GM21390 (cell line): ENCODE measurements at regions not wholly inside any gene's neighbourhood (a gene's known extent, or its start where the extent isn't known, plus 50 kb on each side); places are given as distances from the start of the nearest gene placed in this dataset.

ENCODE experiments used
- ATAC-seq: cut with Tn5 transposase; IDR thresholded peaks from one replicate; pipeline ENCODE4 v1.9.1; 2021; ENCODE audit not compliant: unreplicated experiment

DNA sequence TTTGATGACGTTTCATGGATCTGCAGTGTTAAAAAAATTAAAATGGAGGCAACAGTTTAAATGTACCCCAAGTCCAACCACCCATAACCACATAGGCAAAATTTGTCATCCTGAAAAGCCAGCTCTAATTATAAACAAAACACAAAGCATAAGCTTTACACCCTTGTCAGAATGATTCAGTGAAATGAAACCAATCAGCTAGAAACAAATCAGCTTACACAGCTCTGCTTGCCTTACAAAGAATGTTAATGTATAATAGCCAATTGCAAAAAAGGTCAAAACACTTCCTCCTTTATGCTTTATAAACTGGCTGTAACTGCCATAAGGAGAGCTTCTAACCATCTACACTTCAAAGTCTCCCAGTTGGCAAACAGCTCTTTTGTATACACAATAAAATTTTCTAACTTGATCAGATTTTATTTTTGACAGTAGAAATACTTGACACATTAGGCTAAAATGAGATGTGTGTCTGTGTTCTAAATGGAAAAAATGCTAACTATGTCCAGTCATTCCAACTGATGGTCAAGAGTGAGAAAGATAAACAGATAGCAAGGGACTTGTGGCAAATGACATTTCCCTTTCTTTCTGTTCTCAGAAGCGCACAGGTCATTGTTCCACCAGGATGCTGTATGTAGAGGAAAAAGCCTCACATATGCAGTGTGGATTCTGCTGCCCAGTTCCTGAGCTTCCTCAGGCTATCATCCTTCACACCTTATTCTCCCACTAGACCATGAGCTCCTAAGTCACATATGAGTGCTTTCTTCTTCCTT lies 344.3 kb upstream of the ID4 start:
- no peak for ATAC-seq

DNA sequence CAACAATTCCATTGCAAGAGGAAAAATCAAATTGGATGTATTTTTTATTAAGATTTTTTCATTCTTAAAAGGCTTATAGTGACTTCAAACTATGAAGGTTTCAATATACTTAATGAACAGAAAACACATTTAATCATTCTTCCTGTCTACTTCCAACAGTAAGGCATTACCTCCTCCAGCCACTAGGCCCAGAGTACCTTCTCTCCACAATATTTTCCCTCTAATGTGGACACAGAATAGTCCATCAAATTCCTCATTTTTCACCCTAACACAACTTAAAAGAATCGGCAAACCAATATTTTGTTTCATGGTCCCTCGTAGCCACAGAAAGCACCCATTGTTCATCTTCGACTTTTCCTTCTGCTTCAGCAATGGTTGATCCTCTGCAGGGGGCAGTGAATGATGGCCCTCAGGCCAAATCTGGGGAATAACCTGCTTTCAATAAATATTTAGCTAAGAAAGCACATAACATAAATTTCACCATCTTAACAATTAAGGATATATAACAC lies 335.4 kb upstream of the ID4 start:
- ATAC-seq, result no peak

DNA sequence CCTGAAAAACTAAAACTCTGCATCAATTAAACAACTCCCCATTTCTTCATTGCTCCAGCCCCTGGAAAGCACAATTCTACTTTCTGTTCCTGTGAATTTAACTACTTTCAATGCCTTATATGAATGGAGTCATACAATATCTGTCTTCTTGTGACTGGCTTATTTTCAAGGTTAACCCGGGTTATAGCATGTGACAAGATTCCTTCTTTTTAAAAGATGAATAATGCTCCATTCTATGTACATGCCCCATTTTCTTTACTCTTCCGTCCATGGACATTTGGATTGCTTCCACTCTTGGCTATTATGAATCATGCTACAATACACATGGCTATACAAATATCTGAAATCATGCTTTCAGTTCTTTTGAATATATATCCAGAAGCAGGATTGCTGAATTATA lies 334.9 kb upstream of the ID4 start:
- ATAC-seq, result no peak

DNA sequence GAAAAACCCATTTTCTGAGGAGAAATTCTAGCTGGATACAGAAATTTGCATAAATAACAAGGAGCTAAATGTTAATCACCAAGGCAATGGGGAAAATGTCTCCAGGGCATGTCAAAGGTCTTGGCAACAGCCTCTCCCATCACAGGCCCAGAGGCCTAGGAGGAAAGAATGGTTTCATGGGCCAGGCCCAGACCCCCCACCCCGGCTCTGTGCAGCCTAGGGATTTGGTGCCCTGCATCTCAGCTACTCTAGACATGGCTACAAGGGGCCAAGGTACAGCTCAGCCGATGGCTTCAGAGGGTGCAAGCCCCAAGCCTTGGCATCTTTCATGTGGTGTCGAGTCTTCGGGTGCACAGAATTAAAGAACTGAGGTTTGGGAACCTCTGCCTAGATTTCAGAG lies 321.2 kb upstream of the ID4 start:
- ATAC-seq, result no peak

DNA sequence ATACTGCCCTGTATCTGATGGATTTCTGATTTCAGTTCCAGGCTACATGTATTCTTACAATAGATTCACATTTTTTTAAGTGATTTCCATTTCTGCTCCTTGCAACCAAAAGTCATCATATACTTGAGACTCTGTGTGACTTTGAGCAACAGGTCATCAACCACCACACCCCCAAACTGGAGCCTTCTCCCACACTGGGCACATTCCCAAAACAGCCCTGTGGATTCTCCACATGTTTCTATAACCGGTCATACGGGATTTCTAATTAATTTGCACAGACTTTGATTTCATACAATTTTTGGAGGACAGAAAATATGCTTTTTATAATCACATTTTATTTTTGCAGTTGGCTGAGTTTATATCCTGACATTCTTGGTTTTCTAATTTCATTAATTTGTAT lies 317.2 kb upstream of the ID4 start:
- ATAC-seq, result no peak

DNA sequence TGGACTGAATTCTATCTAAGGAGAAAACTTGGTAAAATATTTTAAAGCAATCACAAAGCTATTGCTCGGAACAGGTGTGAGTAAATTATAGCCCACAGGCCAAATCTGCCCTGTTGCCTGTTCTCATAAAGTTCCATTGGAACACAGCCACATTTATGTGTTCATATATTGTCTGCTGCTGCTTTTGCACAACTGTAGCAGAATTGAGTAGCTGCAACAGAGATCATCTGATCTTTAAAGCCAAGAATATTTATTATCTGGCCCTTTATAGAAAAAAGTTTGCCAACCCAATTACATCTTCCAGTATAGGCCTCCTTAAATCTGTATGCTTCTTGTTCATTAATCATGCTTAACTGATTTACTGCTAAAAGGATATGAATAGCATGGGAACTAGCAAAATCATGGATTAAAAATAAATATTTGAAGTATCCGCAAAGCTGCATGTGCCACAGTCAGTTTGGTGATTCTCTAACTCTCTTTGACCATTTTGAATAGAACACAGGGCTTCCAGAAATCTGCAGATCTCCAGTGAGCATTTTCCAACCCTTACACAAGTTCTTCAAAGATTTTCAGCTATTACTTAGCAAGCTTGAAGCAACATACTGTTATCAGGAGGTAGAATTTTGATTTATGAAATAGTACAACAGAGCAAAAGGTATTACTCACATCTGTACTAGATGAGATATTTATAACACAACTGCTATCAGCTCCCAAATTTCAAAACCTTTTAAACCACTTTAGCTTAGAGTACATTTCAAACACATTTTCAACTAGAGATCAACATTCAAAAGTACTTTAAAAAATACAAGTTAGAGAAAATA lies 312.6 kb upstream of the ID4 start:
- ATAC-seq, result no peak

DNA sequence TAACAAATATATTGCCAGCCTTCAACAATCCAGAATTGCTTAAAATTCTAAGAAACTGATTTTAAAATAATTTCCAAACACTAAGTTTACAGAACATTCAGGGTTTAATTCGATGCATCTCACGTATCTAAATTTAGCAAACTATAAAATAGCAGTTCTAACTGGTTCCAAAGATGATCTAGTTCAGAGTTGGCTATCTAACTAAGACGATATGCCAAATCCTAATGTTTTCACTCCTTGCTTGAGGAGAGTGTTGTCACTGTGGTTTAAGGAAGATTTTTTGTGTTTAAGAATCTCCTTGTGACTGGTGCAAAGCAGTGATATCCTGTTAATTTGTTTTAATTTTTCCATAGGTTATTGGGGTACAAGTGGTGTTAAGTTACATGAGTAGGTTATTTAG lies 311.5 kb upstream of the ID4 start:
- no peak for ATAC-seq

DNA sequence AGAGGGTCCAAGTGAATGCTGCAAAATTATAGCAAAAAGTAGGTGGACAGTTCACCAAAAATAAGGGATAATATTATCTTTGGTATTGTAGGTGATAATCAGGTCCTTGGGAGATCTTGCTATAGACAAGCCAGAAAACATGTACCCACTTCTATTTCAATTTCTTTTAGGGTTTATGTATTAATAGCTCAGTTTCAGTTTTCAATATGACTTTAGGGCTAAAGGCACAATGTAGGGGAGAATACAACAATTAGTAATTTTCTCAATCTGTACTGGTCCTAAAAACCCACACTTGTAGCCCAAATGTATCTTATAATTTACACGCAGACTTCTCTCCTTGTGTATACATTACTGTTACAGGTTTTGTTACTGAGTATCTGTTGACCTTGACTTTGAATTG lies 307.0 kb upstream of the ID4 start:
- no peak for ATAC-seq

DNA sequence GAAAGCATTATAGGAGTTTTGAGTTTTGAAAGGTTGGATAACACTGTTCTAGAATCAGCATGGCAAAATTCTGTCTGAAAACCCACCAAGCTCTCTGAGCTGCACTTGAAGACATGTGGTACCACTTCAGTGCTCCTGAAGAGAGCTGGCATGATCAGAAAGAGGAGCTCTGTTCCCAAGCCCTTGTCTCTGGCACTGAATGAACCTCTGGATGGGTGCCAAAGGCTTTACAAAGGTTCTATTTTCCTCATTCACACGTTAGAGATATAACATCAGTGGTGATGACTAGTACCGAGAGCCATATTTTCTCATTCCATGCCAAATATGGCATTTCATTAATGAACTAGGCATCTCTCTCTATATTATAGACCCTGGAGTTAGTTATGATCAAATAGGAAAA lies 301.8 kb upstream of the ID4 start:
- no peak for ATAC-seq

DNA sequence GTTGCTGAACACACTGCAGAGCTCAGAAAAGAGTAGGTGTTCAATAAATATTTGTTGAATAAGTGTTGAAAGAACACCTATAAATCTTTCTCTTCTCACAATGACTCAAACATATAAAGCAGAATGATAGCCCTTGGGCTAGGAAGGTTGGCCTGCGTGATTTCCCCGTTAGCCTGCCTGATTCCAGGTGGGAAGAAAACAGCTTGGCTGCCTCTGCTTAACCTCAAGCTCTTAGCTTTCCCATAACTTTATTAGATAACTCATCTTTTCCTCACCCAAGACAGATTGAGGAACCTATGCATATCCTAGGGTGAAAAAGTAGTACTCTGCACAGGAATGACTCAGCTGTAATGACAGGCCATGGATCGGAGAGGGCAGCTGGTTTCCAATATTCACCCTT lies 300.3 kb upstream of the ID4 start:
- no peak for ATAC-seq

DNA sequence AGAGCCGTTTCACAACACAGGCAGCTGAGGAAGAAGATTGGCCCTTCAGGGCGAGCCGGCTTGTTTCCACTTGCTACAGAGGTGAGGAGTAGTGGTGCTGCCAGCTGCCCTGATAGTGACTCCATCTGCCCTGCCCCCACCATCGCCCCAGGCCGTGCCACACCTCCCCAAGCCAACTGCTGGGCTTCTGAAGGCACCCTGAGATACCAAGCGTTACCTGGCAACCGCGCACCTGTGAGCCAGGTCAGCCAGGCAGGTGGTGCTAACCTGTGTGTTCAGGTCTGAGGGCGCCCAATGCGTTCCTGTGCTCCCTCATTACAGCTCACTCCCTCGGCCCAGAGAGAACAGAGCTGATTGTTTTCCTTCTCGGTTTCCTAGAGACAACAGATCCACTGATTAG lies 299.1 kb upstream of the ID4 start:
- no peak for ATAC-seq

DNA sequence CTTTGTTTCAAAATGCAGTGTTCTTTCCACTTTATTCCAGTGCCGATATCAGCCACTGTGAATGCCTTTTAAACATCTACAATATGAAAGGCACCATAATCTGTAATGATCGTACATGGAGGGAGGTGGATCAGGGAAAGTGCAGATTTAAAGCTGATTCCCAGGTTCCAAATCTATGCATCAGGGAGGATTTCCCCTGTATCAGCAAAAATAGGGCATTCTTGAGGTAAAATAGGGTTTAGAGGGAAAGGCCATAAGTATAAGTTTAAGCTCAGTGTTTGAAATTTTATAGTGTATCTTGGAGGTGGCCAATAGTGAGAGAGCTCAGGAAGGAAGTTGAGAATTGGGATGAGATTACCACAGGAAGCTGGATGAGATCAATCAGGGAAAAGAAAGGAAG lies 289.7 kb upstream of the ID4 start:
- no peak for ATAC-seq

DNA sequence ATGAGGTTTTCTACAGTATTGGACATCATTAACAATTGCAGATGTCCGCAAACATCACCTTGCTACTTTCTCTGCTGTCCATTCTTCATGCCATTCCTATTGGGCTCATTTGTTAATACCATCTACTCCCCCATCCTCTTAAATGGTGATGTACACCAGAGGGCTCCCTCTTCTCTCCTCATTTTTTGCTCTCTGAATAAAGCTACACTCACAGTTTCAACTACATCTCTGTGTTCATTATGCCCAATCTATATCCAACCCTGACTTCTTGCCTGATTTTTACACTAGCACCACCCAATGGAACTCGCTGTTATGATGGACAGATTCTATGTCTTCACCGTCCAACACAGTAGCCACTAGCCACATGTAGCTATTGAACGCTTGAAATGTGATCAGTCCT lies 288.1 kb upstream of the ID4 start:
- ATAC-seq, result no peak

DNA sequence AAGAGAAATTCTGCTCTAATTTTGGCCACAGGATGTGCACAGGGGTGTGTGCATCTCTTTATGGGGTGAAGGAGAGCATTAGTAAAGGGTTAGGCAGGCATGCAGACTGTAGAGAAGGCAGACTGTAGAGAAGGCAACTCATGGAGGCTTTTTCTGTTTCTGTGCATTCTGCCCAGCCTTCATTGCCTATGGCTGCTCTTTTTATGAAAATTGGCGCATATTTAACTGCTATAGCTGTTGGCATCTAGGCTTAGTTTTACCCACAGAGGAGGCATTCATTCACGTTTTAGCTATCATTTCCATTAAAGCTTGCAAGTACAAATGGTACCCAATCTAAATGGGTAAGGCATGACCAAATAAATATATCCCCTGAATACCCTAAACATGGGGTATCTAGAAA lies 286.8 kb upstream of the ID4 start:
- no peak for ATAC-seq

DNA sequence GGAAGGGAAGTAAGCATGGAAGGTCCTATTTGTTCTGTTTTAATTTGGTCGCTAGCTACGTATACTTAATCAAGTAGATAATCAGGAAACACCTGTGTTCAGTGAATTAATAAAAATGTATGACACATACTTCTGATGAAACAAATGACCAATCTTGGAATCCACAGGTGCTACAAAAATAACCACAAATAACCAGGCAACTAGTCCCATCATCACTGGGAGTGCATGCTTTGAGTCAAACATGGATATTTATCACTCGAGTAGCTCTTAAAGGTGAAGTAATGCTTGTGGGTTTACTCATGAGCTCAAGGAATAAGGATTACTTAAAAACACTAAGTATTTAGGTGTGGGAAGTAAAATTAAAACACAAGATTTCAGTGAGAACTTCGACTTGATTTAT lies 285.6 kb upstream of the ID4 start:
- no peak for ATAC-seq

DNA sequence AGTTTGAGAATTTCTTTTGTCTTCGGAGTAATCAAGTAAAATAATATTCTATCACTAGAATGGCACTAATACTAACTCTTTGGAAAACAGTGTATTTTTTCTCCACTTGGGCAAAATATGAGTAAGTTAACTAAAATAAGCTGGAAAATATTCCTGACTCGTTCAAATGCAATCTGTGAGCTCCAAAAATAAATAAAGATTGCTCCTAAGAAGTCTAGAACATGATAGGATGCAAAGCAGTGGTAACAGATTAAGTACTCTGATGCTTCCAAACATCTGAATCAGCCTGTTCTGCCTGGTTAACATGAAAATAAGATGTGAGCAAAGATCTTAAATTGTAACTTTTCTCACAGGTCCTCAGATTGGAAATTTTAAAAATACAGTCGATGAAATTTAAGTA lies 285.1 kb upstream of the ID4 start:
- ATAC-seq, result no peak

DNA sequence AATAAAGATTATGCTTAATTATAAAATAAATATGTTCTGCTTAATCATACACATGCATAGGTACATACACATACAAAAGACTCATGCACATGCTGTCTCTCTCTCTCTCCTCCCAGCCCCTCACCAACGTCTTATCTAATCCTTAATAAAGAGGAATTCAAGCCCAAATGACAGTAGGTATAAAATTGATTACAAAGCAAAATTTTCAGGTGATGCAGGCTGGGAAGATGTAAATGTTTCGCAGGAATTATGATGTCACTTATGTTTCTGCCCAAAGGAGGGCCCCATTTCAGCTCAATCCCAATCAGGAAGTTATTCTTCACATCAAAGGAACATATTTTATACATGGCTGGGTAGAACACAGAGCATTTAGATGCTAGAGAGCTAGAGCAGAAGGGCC lies 284.6 kb upstream of the ID4 start:
- no peak for ATAC-seq

DNA sequence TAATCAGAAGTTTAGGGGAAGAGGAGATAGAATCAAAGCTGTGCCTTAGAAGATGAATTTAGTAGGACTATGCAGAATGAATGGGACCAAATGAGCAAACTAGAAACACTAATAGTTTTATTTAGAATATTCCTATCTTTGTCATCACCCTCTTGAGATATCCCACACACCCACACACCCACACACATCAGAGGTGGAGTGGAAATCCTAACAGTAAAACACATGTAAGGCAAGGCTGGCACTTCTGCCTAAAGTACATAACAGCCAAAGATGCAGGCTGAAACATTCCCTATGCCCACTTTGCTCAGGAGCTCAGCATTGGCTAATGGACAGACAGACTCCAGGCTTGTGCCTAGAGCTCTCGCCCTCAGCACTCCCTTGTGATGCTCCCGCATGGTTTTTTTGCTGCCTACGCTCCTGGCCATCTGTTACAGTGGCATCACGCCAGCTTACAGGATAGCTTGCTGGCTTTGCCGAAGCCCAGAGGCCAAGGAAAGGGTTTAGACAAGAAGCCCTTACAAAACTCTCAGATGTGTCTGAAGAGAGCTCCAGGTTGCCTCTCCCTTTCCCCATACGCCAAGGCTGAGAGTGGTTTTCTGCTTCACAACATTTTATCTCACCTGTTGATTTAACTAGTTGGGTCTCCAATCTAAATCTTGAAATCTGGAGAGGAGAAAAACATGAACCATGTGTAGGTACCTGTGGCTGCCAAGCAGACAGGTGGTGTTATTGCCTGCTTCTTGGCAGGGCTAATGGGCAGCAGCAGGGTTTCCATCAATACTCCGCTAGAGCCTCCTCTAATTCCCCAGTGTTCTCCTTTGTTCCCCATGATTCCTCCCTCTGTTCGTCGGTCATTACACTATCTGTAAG lies 282.6 kb upstream of the ID4 start:
- ATAC-seq, result no peak

DNA sequence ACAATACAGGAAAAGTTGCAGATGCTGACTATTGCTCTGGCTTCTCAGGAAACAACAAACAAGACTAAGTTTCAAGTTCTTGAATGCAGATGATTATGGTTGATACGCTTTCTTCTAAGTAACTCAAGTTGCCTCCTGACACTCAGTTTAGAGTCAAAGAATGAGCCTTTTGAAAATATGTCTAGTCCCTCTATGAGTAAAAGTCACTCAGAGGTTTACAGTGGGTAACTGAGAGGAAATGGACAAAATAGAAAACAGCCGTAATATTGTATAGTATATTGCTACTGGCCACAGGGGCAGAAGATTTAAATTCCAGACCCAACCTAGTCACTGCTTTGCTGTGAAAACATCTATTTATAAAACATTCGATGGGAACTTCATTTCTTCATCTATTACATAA lies 280.0 kb upstream of the ID4 start:
- no peak for ATAC-seq

DNA sequence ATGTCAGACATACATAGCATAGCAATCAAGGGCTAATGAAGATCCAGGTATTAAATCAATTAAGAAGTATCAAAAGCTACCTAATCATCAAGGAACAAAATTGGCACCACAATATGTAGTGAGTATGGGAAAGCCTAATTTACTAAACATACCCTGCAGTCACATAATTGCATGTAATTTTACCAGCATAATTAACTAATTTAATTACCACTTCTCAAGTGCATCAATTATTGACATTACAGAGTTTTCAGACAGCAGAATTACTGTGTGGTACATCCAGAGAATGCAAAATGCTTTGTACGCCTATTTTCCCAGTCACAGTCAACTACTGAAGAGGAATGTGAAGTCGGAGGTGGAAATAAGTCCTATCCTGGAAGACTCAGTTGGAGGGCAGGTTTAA lies 279.0 kb upstream of the ID4 start:
- no peak for ATAC-seq

DNA sequence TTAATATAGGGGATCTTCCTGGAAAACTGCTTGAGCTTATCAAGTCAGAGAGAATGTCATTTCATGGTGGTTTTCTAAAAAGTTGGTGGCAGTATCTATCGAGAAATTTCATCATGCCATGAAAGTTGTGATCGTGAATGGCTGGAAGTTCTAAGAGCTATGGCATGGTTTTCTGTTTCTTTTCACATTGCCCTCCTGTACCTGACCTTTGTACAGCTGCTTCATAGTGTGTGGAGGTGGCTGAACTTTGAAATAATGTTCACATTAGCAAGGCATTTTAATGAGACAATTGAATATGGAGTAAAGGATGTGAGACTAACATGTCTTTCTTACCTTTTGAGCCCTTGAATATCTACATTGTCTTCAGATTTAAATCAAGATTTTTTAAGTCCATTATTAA lies 278.2 kb upstream of the ID4 start:
- no peak for ATAC-seq

DNA sequence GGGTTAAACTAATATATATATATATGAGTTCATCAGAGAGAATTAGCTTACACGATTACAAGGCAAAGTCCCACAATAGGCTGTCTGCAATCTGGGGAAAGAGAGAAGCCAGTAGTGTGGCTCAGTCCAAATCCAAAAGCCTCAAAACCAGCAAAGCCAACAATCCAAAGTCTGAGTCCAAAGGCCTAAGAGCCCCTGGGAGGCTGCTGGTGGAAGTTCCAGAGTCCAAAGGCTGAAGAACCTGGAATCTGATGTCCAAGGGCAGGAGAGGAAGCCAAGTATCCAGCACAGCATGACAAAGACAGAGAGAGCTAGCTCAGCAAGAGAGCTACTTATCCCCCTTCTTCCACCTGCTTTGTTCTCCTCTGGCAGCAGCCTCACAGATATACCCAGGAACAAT lies 274.7 kb upstream of the ID4 start:
- ATAC-seq, result no peak
